Right atrium auricular region (tissue), 2 donors: ENCODE measurements at regions not wholly inside any gene's neighbourhood (a gene's known extent, or its start where the extent isn't known, plus 50 kb on each side); places are given as distances from the start of the nearest gene placed in this dataset.

ENCODE experiments used
- DNase-seq: peaks from one replicate; pipeline ENCODE4 v3.0.0-alpha.2; 2019; ENCODE audit warnings: low spot score
- H3K27ac ChIP-seq, 2 donors: fragments of 200-600 bp; sonication (generic); 1 replicate in 1 of 2; 2 replicates in 1 of 2; pipeline ENCODE4 v1.5.1; 2016 to 2019
- H3K27me3 ChIP-seq, 2 donors: fragments of 200-600 bp; sonication (generic); one replicate each; pipeline versions ENCODE4 v1.5.1 to v1.6.0; 2017 to 2019
- H3K36me3 ChIP-seq: fragments of 200-600 bp; sonication (generic); one replicate; pipeline ENCODE4 v1.5.1; 2016
- H3K4me1 ChIP-seq, 2 donors: fragments of 200-600 bp; sonication (generic); one replicate each; pipeline versions ENCODE4 v1.5.1 to v1.6.0; 2017 to 2019
- H3K4me3 ChIP-seq, 2 donors: fragments of 200-600 bp; sonication (generic); 1 replicate in 1 of 2; 2 replicates in 1 of 2; pipeline ENCODE4 v1.5.1; 2017 to 2019; ENCODE audit warnings: mild to moderate bottlenecking in 1 of 2, moderate library complexity in 1 of 2
- H3K9me3 ChIP-seq, 2 donors: fragments of 200-600 bp; sonication (generic); one replicate each; pipeline ENCODE4 v1.5.1; 2019
- CTCF ChIP-seq, 2 donors: fragments of 200-600 bp; sonication (generic); IDR thresholded peaks; one replicate each; pipeline ENCODE4 v1.5.1; 2019; ENCODE audit warnings: antibody characterized with exemption in 2 of 2

GRCh38 chr18:77548790-77549420 is 299.3 kb downstream of the GALR1 start:
- Histone ChIP-seq H3K27me3 (no peaks in the 10 kb centered on the region), H3K4me3 (no peak overlapping the region), H3K9me3 (no peaks in the 10 kb centered on the region), H3K36me3 (no peaks in the 10 kb centered on the region), H3K4me1 (no peaks in the 10 kb centered on the region), H3K27ac (no peak overlapping the region)
- TF ChIP-seq CTCF (IDR thresholded peaks at IDR 0.05) = no peak
- no peak for DNase-seq

- Histone ChIP-seq H3K4me3 (no peak overlapping the region), H3K9me3 (no peaks in the 10 kb centered on the region), H3K36me3 (no peaks in the 10 kb centered on the region), H3K27me3 (no peaks in the 10 kb centered on the region), H3K27ac (no peak overlapping the region), H3K4me1 (no peaks in the 10 kb centered on the region)
- DNase-seq = no peak
- no peak for TF ChIP-seq CTCF (IDR thresholded peaks at IDR 0.05)
Measured at GRCh38 chr18:77550625-77551024, 301.0 kb downstream of the GALR1 start.

- no peak for DNase-seq
- no peak overlapping the region for H3K27ac ChIP-seq
Measured at GRCh38 chr18:77551055-77551454, 301.4 kb downstream of the GALR1 start.

GRCh38 chr18:77552945-77553344 is 303.3 kb downstream of the GALR1 start:
- Histone ChIP-seq H3K4me1 (no peaks in the 10 kb centered on the region), H3K27me3 (no peaks in the 10 kb centered on the region), H3K27ac (no peak overlapping the region), H3K4me3 (no peak overlapping the region), H3K36me3 (no peaks in the 10 kb centered on the region), H3K9me3 (no peaks in the 10 kb centered on the region)
- DNase-seq = no peak
- TF ChIP-seq CTCF (IDR thresholded peaks at IDR 0.05) = no peak

More at GRCh38 chr18:77551055-77551454, 301.4 kb downstream of the GALR1 start:
- no peaks in the 10 kb centered on the region for H3K4me1 ChIP-seq
- H3K4me3 ChIP-seq = no peak overlapping the region
- H3K36me3 ChIP-seq = no peaks in the 10 kb centered on the region
- TF ChIP-seq CTCF (IDR thresholded peaks at IDR 0.05) = no peak
- no peaks in the 10 kb centered on the region for H3K9me3 ChIP-seq
- no peaks in the 10 kb centered on the region for H3K27me3 ChIP-seq

GRCh38 chr18:77554061-77554460 is 304.4 kb downstream of the GALR1 start:
- Histone ChIP-seq H3K27ac (no peak overlapping the region), H3K9me3 (no peaks in the 10 kb centered on the region), H3K4me1 (no peaks in the 10 kb centered on the region), H3K27me3 (no peaks in the 10 kb centered on the region), H3K36me3 (no peaks in the 10 kb centered on the region), H3K4me3 (no peak overlapping the region)
- no peak for TF ChIP-seq CTCF (IDR thresholded peaks at IDR 0.05)
- no peak for DNase-seq

GRCh38 chr18:77557046-77557587 is 307.5 kb downstream of the GALR1 start:
- no peak for DNase-seq
- H3K4me3 ChIP-seq = no peak overlapping the region
- H3K27ac ChIP-seq = no peak overlapping the region
- H3K36me3 ChIP-seq = no peaks in the 10 kb centered on the region
- no peaks in the 10 kb centered on the region for H3K4me1 ChIP-seq
- no peaks in the 10 kb centered on the region for H3K27me3 ChIP-seq
- TF ChIP-seq CTCF (IDR thresholded peaks at IDR 0.05) = no peak
- H3K9me3 ChIP-seq = no peaks in the 10 kb centered on the region
